Fibroblast of the aortic adventitia (primary cell): ENCODE measurements at regions not wholly inside any gene's neighbourhood (a gene's known extent, or its start where the extent isn't known, plus 50 kb on each side); places are given as distances from the start of the nearest gene placed in this dataset.

Experiments
- DNase-seq: peaks from one replicate; pipeline ENCODE4 v3.0.0-alpha.2; 2010; ENCODE audit warnings: low read depth
- H3K4me3 ChIP-seq: 2 replicates; pipeline ENCODE4 v1.5.1; 2011; ENCODE audit warnings: low read depth, mild to moderate bottlenecking, control low read depth, low read length, moderate library complexity
- CTCF ChIP-seq: IDR thresholded peaks from 2 replicates; pipeline ENCODE4 v1.5.1; 2011; ENCODE audit warnings: mild to moderate bottlenecking, low read length, control low read depth, inconsistent platforms; ENCODE audit not compliant: insufficient read depth

GRCh38 chr18:25819746-25820363, 270.6 kb downstream of the SS18 start:
- no peak overlapping the region for H3K4me3 ChIP-seq
- TF ChIP-seq CTCF = no peak
- no peak for DNase-seq

- DNase-seq = no peak
- H3K4me3 ChIP-seq = no peak overlapping the region
Measured at GRCh38 chr18:25818505-25818904, 271.9 kb downstream of the SS18 start.

GRCh38 chr18:25817546-25818237, 272.7 kb downstream of the SS18 start:
- TF ChIP-seq CTCF = no peak

More at GRCh38 chr18:25818505-25818904, 271.9 kb downstream of the SS18 start:
- TF ChIP-seq CTCF = no peak

GRCh38 chr18:25815659-25816058, 274.8 kb downstream of the SS18 start:
- H3K4me3 ChIP-seq = no peak overlapping the region
- no peak for TF ChIP-seq CTCF
- DNase-seq = no peak

More at GRCh38 chr18:25817546-25818237, 272.7 kb downstream of the SS18 start:
- H3K4me3 ChIP-seq = no peak overlapping the region
- no peak for DNase-seq

- no peak overlapping the region for H3K4me3 ChIP-seq
- TF ChIP-seq CTCF = no peak
- no peak for DNase-seq
Measured at GRCh38 chr18:25814841-25815458, 275.5 kb downstream of the SS18 start.

GRCh38 chr18:25813110-25813509, 277.3 kb downstream of the SS18 start:
- H3K4me3 ChIP-seq = no peak overlapping the region
- DNase-seq = no peak
- TF ChIP-seq CTCF = no peak
